Transverse colon (tissue), 4 donors: ENCODE measurements at regions not wholly inside any gene's neighbourhood (a gene's known extent, or its start where the extent isn't known, plus 50 kb on each side); places are given as distances from the start of the nearest gene placed in this dataset.

Source experiments
- CTCF ChIP-seq, 5 experiments: fragments of 200-600 bp in 3 of 5; fragments of 450-650 bp in 2 of 5; sonication (generic) in 3 of 5; IDR thresholded peaks; 1 replicate in 2 of 5; 2 replicates in 3 of 5; pipeline ENCODE4 v1.5.1; 2016 to 2017; ENCODE audit warnings: antibody characterized with exemption in 5 of 5, inconsistent platforms in 3 of 5, mild to moderate bottlenecking in 2 of 5, moderate library complexity in 1 of 5
- EP300 ChIP-seq: sonication (generic); formaldehyde crosslinking; IDR thresholded peaks from one replicate; pipeline ENCODE4 v1.6.1; 2017; ENCODE audit warnings: antibody characterized with exemption, low read depth
- POLR2A ChIP-seq: fragments of 450-650 bp; IDR thresholded peaks from one replicate; pipeline ENCODE4 v1.6.1; 2016; ENCODE audit warnings: antibody characterized with exemption, mild to moderate bottlenecking, moderate library complexity
- POLR2AphosphoS5 ChIP-seq, 3 donors: sonication (generic); formaldehyde crosslinking; IDR thresholded peaks; one replicate each; pipeline ENCODE4 v1.6.1; 2016; ENCODE audit warnings: antibody characterized with exemption in 3 of 3

- TF ChIP-seq EP300 (no peak), CTCF (IDR thresholded peaks at IDR 0.05) (no peak), POLR2AphosphoS5 (IDR thresholded peaks at IDR 0.05) (no peak), POLR2A (no peak)
Measured at GRCh38 chr4:179692222-179692621, 2250.0 kb upstream of the AGA start.
